HG03520 (cell line): ENCODE measurements at regions not wholly inside any gene's neighbourhood (a gene's known extent, or its start where the extent isn't known, plus 50 kb on each side); places are given as distances from the start of the nearest gene placed in this dataset.

Experiments
- ATAC-seq: cut with Tn5 transposase; IDR thresholded peaks from one replicate; pipeline ENCODE4 v1.9.1; 2021; ENCODE audit warnings: mild to moderate bottlenecking, moderate library complexity; ENCODE audit not compliant: unreplicated experiment

GRCh38 chr18:42588786-42589185 lies 526.7 kb downstream of the RIT2 start:
- ATAC-seq, result no peak

- ATAC-seq, result no peak
Observed at GRCh38 chr18:42604820-42605219, 510.7 kb downstream of the RIT2 start.

- no peak for ATAC-seq
Observed at GRCh38 chr18:42606886-42607495, 508.5 kb downstream of the RIT2 start.

DNA sequence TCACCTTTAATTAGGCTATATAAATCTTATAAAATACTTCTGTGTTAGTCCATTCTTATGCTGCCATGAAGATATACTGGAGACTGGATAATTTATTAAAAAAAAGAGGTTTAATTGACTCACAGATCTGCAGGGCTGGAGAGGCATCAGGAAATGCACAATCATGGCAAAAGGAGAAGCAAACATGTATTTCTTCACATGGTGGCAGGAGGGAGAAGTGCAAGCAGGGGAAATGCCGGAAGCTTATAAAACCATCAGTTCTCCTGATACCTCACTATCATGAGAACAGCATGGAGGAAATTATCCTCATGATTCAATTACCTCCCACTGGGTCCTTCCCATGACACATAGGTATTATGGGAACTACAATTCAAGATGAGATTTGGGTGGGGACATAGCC lies 504.4 kb downstream of the RIT2 start:
- no peak for ATAC-seq

- no peak for ATAC-seq
Observed at GRCh38 chr18:42614619-42615293, 500.7 kb downstream of the RIT2 start.

GRCh38 chr18:42617221-42617620 lies 498.3 kb downstream of the RIT2 start:
- ATAC-seq, result no peak

DNA sequence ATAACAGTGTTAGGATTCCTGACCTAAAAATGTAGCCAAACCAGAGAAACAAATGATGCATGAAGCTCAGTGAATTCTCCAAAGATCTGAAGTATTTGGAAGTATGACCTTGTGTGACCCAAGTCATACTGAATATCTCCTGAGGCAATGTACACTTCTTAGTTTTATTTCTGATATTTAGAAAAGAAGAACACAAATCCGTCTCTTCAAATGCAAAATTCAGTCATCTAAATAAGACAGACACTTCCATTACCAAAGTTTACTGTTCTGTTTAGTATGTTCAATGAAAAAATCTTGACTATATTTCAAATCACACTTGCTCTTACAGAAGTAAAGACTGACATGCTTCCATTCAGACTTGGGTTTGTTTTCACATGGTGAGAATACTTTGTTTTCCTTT lies 495.7 kb downstream of the RIT2 start:
- ATAC-seq, result no peak

- no peak for ATAC-seq
Observed at GRCh38 chr18:42620657-42621056, 494.8 kb downstream of the RIT2 start.

GRCh38 chr18:42623935-42624334 lies 491.6 kb downstream of the RIT2 start:
- no peak for ATAC-seq

- ATAC-seq, result no peak
Observed at GRCh38 chr18:42632801-42633200, 482.7 kb downstream of the RIT2 start.

DNA sequence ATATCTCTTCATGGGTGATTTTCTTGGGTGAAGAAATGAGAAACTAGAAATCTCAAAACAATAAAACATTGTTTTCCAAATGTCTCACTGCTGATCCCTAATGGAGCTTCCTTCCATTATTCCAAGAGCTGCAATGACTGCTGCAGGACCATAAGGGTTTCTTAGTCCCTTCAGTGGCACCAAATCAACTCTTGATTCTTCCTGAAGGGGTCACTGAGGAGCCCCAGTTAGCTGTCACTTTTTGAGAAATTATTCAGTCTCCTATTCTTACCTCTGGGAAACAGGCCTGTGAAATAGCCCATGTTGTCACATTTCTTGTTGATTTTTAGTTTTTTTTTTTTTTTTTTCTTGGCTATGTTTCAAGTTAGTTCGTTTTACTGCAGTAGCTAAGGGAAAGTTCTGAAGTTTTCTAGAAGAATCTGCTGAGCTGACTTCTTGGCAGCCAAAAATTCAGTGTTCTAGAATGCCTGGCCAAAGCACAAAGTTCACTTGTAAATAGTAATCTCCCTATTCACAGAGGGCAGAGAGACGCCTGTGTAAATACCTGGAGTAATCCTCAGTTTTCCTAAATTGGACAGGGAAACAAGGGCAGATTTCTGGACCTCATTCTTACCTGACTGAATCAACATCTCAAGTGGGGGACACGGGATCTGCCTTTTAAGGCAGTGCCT lies 480.0 kb downstream of the RIT2 start:
- no peak for ATAC-seq

DNA sequence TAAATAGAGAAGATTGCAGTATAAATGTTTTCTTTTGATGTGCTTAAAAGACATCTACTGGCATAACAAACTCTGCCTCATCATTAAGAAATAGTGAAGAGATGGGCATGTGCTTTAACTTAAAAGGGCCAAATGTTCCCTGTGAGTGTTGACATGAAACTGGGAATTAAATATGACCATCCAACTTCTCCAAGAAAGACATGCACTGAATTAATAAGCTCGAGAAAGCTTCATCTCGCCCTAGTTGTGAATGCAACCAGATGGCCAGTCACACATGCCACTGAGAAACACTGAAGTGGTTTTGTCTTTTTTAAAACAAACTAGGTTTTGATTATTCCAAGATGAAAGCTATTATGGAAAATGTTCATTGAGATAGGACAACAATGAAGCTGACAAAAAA lies 479.2 kb downstream of the RIT2 start:
- no peak for ATAC-seq

DNA sequence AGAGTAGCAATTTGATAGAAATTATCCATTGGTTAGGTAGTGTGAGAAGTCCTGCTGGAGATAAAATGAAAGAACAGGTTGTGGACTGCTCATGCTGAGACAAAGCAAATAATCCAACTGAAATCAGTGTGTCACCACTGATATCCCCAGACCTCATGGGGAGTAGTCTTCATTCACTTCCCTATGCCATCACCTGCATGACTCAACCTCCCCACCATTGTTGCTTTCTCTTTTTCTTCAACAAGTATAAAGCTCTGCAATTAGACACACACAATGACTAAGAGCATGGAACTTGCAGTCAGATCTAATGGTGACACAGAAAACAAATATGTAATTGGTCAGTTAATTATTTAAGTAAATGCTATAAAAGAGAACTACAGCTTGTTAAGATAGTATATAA lies 475.3 kb downstream of the RIT2 start:
- ATAC-seq, result no peak

GRCh38 chr18:42641996-42642395 lies 473.5 kb downstream of the RIT2 start:
- ATAC-seq, result no peak

- no peak for ATAC-seq
Observed at GRCh38 chr18:42644729-42645131, 470.8 kb downstream of the RIT2 start.

- ATAC-seq, result no peak
Observed at GRCh38 chr18:42649331-42650035, 466.0 kb downstream of the RIT2 start.

DNA sequence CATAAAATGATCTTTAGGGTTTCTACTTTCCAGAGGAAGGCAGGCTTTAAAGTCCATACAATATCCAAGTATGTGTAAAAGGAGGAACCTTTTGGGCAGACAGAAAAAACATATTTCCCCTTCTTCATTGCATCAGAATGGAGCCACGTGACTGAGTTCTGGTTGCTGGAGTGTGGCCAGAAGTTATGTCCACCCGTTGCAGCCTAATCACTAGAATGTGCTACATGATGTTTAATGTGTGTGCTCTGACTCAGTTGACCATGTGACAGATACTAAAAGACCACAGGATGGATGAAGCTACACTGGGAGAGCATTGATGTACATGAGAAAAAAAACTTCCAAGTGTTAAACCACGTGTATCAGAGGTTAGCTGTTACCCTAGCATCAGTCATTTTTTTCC lies 460.9 kb downstream of the RIT2 start:
- ATAC-seq, result no peak

DNA sequence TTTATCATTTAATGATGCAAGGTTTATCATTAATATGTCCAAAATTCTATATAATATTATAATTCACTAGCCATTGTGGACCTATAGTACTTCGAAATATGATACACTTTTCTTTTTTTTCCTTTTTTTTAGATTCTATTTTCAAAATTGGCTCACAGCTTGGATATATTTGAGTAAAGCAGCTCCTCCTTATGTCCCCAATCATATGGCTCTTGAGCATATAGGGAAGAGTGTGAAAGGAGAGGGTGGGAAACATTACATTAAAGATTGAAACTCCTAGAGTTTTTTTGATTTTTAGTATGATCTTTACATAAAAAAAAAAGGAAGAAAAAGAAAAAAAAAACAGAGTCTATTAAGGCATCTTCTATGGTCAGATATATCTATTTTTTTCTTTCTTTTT lies 457.9 kb downstream of the RIT2 start:
- ATAC-seq, result no peak

GRCh38 chr18:42658171-42658570 lies 457.3 kb downstream of the RIT2 start:
- ATAC-seq, result no peak

DNA sequence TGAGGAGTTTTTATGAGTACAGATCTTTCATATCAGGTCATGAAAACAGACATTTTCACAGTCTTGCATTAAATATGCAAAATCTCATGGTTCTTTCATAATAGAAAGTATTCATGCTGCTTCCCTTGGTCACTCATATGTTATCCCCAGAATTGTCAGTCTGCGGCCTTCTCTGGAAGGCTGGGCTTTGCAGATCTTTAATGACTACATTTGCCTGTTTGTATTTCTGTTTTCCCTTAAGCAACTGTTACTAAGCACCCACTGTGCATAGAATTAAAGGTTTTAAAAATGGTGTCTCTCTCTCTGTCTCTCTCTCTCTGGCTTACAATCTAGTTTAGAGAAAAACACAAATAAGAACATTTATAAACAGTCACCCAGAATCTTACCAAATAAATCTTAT lies 456.3 kb downstream of the RIT2 start:
- no peak for ATAC-seq

DNA sequence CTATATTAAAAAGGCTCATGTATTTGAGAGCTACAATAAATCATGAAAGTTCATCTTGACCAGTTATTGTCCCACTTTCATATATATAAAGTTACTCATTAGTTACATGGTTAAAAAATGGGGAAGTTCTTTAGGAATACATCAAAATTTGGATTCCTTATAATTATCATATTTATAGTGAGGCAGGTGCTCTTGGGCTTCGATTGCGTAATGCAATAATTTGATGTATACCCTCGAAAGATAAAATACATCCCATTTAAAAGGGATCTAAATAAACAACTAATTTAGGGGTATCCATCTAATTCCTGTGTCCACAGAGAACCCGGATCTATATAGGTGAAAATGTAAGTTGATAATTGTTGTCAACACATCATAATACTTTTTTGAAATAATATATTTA lies 444.6 kb downstream of the RIT2 start:
- no peak for ATAC-seq

DNA sequence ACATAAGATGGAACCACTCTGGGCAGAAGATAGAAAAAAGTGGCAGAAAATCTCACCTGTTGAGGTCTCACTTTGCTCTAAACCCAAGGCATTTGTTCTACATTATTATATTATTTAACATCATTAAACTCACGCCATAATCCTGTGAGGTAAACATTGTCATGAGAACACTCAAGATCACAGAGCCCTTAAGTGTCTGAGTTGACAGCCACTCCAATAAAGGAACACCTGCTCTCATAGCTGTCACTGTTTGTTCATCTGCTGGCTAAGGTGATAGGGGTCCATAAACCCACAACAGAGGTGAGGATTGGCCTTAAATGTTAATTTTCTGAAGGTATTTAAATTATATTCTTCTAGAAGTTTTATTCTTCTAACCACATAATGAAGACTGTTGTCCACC lies 439.7 kb downstream of the RIT2 start:
- ATAC-seq, result no peak
